OCI-LY3 (cell line): ENCODE measurements at regions not wholly inside any gene's neighbourhood (a gene's known extent, or its start where the extent isn't known, plus 50 kb on each side); places are given as distances from the start of the nearest gene placed in this dataset.

Experiments
- H2AFZ ChIP-seq: fragments of 200-600, 300-600 bp; shearing (Covaris generic); 2 replicates; pipeline ENCODE4 v1.6.0; 2014; ENCODE audit warnings: antibody characterized with exemption, low read depth, low read length
- H3K27ac ChIP-seq: fragments of 200-600, 300-600 bp; sonication (generic); 2 replicates; pipeline ENCODE4 v1.5.1; 2014; ENCODE audit warnings: mild to moderate bottlenecking, low read length, moderate library complexity, mixed read lengths
- H3K27me3 ChIP-seq: fragments of 200-600, 300-600 bp; sonication (generic); 2 replicates; pipeline ENCODE4 v1.6.1; 2014; ENCODE audit warnings: low read depth, low read length, mixed read lengths
- H3K36me3 ChIP-seq: fragments of 200-600, 300-600 bp; sonication (generic); replicated peaks from 2 replicates; pipeline ENCODE3; 2014; ENCODE audit warnings: low read depth, low read length, mixed read lengths
- H3K4me1 ChIP-seq: fragments of 300-600, 200-600 bp; sonication (generic); 2 replicates; pipeline ENCODE4 v1.6.1; 2014; ENCODE audit warnings: low read length, mixed read lengths
- H3K4me2 ChIP-seq: fragments of 200-600, 300-600 bp; sonication (generic); 2 replicates; pipeline ENCODE4 v1.6.1; 2014; ENCODE audit warnings: low read length, mixed read lengths
- H3K4me3 ChIP-seq: fragments of 300-600, 200-600 bp; sonication (generic); 2 replicates; pipeline ENCODE4 v1.5.1; 2014; ENCODE audit warnings: antibody characterized with exemption, mild to moderate bottlenecking, low read length, moderate library complexity
- H3K79me2 ChIP-seq: fragments of 300-600, 200-600 bp; shearing (Covaris generic); 2 replicates; pipeline ENCODE4 v1.6.1; 2014; ENCODE audit warnings: mild to moderate bottlenecking, low read length, mixed read lengths
- H3K9ac ChIP-seq: fragments of 300-600, 200-600 bp; shearing (Covaris generic); 2 replicates; pipeline ENCODE4 v1.6.0; 2014; ENCODE audit warnings: mild to moderate bottlenecking, low read length, moderate library complexity
- H3K9me3 ChIP-seq: fragments of 200-600, 300-600 bp; shearing (Covaris generic); 2 replicates; pipeline ENCODE4 v1.6.1; 2014; ENCODE audit warnings: low read length, mixed read lengths; ENCODE audit not compliant: insufficient read depth
- H4K20me1 ChIP-seq: fragments of 200-600, 300-600 bp; sonication (generic); 2 replicates; pipeline ENCODE4 v1.6.1; 2016; ENCODE audit warnings: low read length, mixed read lengths; ENCODE audit not compliant: insufficient read depth
- CTCF ChIP-seq: fragments of 200-600, 300-600 bp; sonication (generic); IDR thresholded peaks from 2 replicates; pipeline ENCODE4 v1.5.1; 2014; ENCODE audit warnings: antibody characterized with exemption, low read length, low read depth
- EZH2phosphoT487 ChIP-seq: fragments of 200-600 bp; shearing (Covaris generic); IDR thresholded peaks from 2 replicates; pipeline ENCODE4 v1.6.1; 2018; ENCODE audit warnings: antibody characterized with exemption, mixed run types, low read depth

GRCh38 chr3:150079029-150079739 is 108.5 kb upstream of the PFN2 start:
- H3K4me2 ChIP-seq: no peak overlapping the region
- H2AFZ ChIP-seq: no peak overlapping the region
- H3K27ac ChIP-seq: no peak overlapping the region

GRCh38 chr3:150077581-150078247 is 107.0 kb upstream of the PFN2 start:
- Histone ChIP-seq H3K27me3 (no peaks in the 10 kb centered on the region), H3K27ac (no peak overlapping the region), H3K4me3 (no peak overlapping the region), H3K9ac (no peak overlapping the region), H3K4me1 (peaks cover 18% of the 10 kb centered on the region), H4K20me1 (no peaks in the 10 kb centered on the region), H3K9me3 (peaks cover 11% of the 10 kb centered on the region), H3K4me2 (no peak overlapping the region), H3K79me2 (no peaks in the 10 kb centered on the region), H3K36me3 (peaks cover 5% of the 10 kb centered on the region), H2AFZ (no peak overlapping the region)
- TF ChIP-seq EZH2phosphoT487 (no peak), CTCF (no peak)

More at GRCh38 chr3:150079029-150079739, 108.5 kb upstream of the PFN2 start:
- H3K79me2 ChIP-seq: no peaks in the 10 kb centered on the region
- H3K4me1 ChIP-seq: peaks cover 14% of the 10 kb centered on the region
- H3K36me3 ChIP-seq: peaks cover 5% of the 10 kb centered on the region
- no peak overlapping the region for H3K4me3 ChIP-seq
- TF ChIP-seq EZH2phosphoT487 (no peak), CTCF (no peak)
- H3K9me3 ChIP-seq: peaks cover 11% of the 10 kb centered on the region
- peaks cover 5% of the 10 kb centered on the region; the same call in 1 of the 2 replicates for H3K27me3 ChIP-seq
- H4K20me1 ChIP-seq: no peaks in the 10 kb centered on the region
- no peak overlapping the region for H3K9ac ChIP-seq

- Histone ChIP-seq H4K20me1 (no peaks in the 10 kb centered on the region), H2AFZ (no peak overlapping the region), H3K4me1 (peaks cover 18% of the 10 kb centered on the region), H3K79me2 (no peaks in the 10 kb centered on the region), H3K36me3 (peaks cover 5% of the 10 kb centered on the region), H3K27ac (no peak overlapping the region), H3K4me3 (no peak overlapping the region), H3K27me3 (0 out of 2 replicates have a peak, but pooled peaks cover 2% of the 10 kb centered on the region), H3K4me2 (no peak overlapping the region), H3K9me3 (peaks cover 11% of the 10 kb centered on the region), H3K9ac (no peak overlapping the region)
- TF ChIP-seq CTCF (no peak), EZH2phosphoT487 (no peak)
Observed at GRCh38 chr3:150077107-150077506, 106.4 kb upstream of the PFN2 start.

- Histone ChIP-seq H3K9ac (no peak overlapping the region), H3K4me2 (no peak overlapping the region), H3K79me2 (no peaks in the 10 kb centered on the region), H3K4me1 (peaks cover 18% of the 10 kb centered on the region), H3K27ac (no peak overlapping the region), H2AFZ (no peak overlapping the region), H3K9me3 (peaks cover 11% of the 10 kb centered on the region), H3K4me3 (no peak overlapping the region), H3K36me3 (peaks cover 5% of the 10 kb centered on the region), H3K27me3 (peaks cover 6% of the 10 kb centered on the region; the same call in 1 of the 2 replicates), H4K20me1 (no peaks in the 10 kb centered on the region)
- TF ChIP-seq EZH2phosphoT487 (no peak), CTCF (no peak)
Observed at GRCh38 chr3:150076443-150076842, 105.7 kb upstream of the PFN2 start.
